Endothelial cell of umbilical vein (primary cell): ENCODE measurements at regions not wholly inside any gene's neighbourhood (a gene's known extent, or its start where the extent isn't known, plus 50 kb on each side); places are given as distances from the start of the nearest gene placed in this dataset.

Experiments
- BruUV-seq: library from RNA; stranded (reverse); fragments of 400-500 nt; replicated peaks from 2 replicates; lab custom pipeline; 2021; lab: Mats Ljungman, UMichigan
- CTCF ChIA-PET: fragments of 300-600, 350-600 bp; sonication (Branson Sonifier 250); formaldehyde crosslinking; loops from one replicate; lab custom pipeline; 2021; ENCODE audit warnings: antibody characterized with exemption, inconsistent platforms; lab: Charles Lee
- POLR2A ChIA-PET: fragments of 300-600, 350-600 bp; sonication (Branson Sonifier 250); formaldehyde crosslinking; loops from one replicate; lab custom pipeline; 2021; ENCODE audit warnings: antibody characterized with exemption, inconsistent platforms; lab: Charles Lee
- DNase-seq: peaks from one replicate; pipeline ENCODE4 v3.0.0-alpha.2; 2011; ENCODE audit warnings: low read depth, low spot score
- FAIRE-seq: peaks from 2 replicates; lab custom pipeline; 2011; peaks lifted over from hg19 to GRCh38; lab: Jason Lieb, UNC
- H2AFZ ChIP-seq: 2 replicates; pipeline ENCODE4 v1.6.0; 2012; ENCODE audit warnings: low read depth, low read length, control low read depth, inconsistent platforms
- H3K27ac ChIP-seq: 2 replicates; pipeline ENCODE4 v1.5.1; 2011; ENCODE audit warnings: low read depth, mild to moderate bottlenecking, control low read depth, low read length, moderate library complexity; ENCODE audit not compliant: insufficient read depth
- H3K27me3 ChIP-seq, 2 experiments: 2 replicates each; pipeline versions ENCODE4 v1.6.0 to v1.6.1; 2011; ENCODE audit warnings: low read length in 2 of 2, mixed read lengths in 1 of 2; ENCODE audit not compliant: control insufficient read depth in 2 of 2, insufficient read depth in 2 of 2
- H3K36me3 ChIP-seq, 2 experiments: 2 replicates in 1 of 2; 3 replicates in 1 of 2; pipeline ENCODE4 v1.5.1; 2011; ENCODE audit warnings: low read length in 2 of 2, mild to moderate bottlenecking in 1 of 2, moderate library complexity in 1 of 2; ENCODE audit not compliant: control insufficient read depth in 2 of 2, insufficient read depth in 2 of 2; ENCODE audit errors: extremely low read depth in 1 of 2
- H3K4me1 ChIP-seq: 3 replicates; pipeline ENCODE4 v1.5.1; 2011; ENCODE audit warnings: mild to moderate bottlenecking, low read length; ENCODE audit not compliant: control insufficient read depth, insufficient read depth; ENCODE audit errors: extremely low read depth
- H3K4me2 ChIP-seq: 2 replicates; pipeline ENCODE4 v1.6.1; 2011; ENCODE audit warnings: low read length, control low read depth, mixed read lengths; ENCODE audit not compliant: insufficient read depth
- H3K4me3 ChIP-seq, 3 experiments: fragments of 200-600 bp in 1 of 3; sonication (generic), shearing (Covaris generic) in 1 of 3; replicated peaks in 1 of 3; 2 replicates each; pipeline ENCODE4 v1.5.1; 2011 to 2016; ENCODE audit warnings: control low read depth in 3 of 3, low read length in 3 of 3, mild to moderate bottlenecking in 2 of 3, inconsistent platforms in 1 of 3, low read depth in 1 of 3, moderate library complexity in 1 of 3; ENCODE audit not compliant: insufficient read depth in 1 of 3
- H3K79me2 ChIP-seq: 2 replicates; pipeline ENCODE4 v1.6.0; 2012; ENCODE audit warnings: low read length, inconsistent platforms; ENCODE audit not compliant: control insufficient read depth, insufficient read depth
- H3K9ac ChIP-seq: replicated peaks from 2 replicates; pipeline ENCODE3; 2011; ENCODE audit warnings: low read length, control low read depth; ENCODE audit not compliant: insufficient read depth; ENCODE audit errors: extremely low read depth
- H3K9me1 ChIP-seq: replicated peaks from 3 replicates; pipeline ENCODE4 v1.6.0; 2011; ENCODE audit warnings: mild to moderate bottlenecking, low read length; ENCODE audit not compliant: control insufficient read depth, insufficient read depth; ENCODE audit errors: extremely low read depth
- H3K9me3 ChIP-seq: replicated peaks from 2 replicates; pipeline ENCODE4 v1.5.1; 2012; ENCODE audit warnings: low read length, inconsistent platforms; ENCODE audit not compliant: control insufficient read depth, insufficient read depth
- H4K20me1 ChIP-seq: replicated peaks from 2 replicates; pipeline ENCODE3; 2011; ENCODE audit warnings: mild to moderate bottlenecking, low read length; ENCODE audit not compliant: control insufficient read depth, insufficient read depth; ENCODE audit errors: extremely low read depth
- CTCF ChIP-seq, 2 donors: IDR thresholded peaks; 1 replicate in 1 of 2; 2 replicates in 1 of 2; pipeline ENCODE4 v1.5.1; 2011; ENCODE audit warnings: low read length in 2 of 2, mild to moderate bottlenecking in 2 of 2, moderate library complexity in 2 of 2, control low read depth in 1 of 2, inconsistent platforms in 1 of 2, low read depth in 1 of 2; ENCODE audit not compliant: insufficient read depth in 1 of 2; ENCODE audit errors: extremely low read depth in 1 of 2
- EZH2 ChIP-seq: IDR thresholded peaks from 2 replicates; pipeline ENCODE4 v1.6.1; 2012; ENCODE audit warnings: borderline replicate concordance, low read depth, mild to moderate bottlenecking, moderate library complexity, low read length, inconsistent platforms; ENCODE audit not compliant: severe bottlenecking
- FOS ChIP-seq: IDR thresholded peaks from 2 replicates; pipeline ENCODE4 v1.6.1; 2011; ENCODE audit warnings: mild to moderate bottlenecking, low read length, moderate library complexity, borderline replicate concordance; ENCODE audit not compliant: insufficient read depth
- GATA2 ChIP-seq: IDR thresholded peaks from 2 replicates; pipeline ENCODE4 v1.7.0; 2011; ENCODE audit warnings: low read depth, mild to moderate bottlenecking, moderate library complexity, mixed read lengths, low read length; ENCODE audit not compliant: insufficient read length, insufficient read depth
- JUN ChIP-seq: IDR thresholded peaks from 2 replicates; pipeline ENCODE4 v1.6.1; 2011; ENCODE audit warnings: borderline replicate concordance, low read depth; ENCODE audit not compliant: insufficient read length, insufficient read depth
- MAX ChIP-seq: IDR thresholded peaks from 2 replicates; pipeline ENCODE4 v1.6.1; 2011; ENCODE audit not compliant: insufficient read depth, insufficient read length
- MYC ChIP-seq: IDR thresholded peaks from one replicate; pipeline ENCODE4 v1.6.1; 2011; ENCODE audit warnings: mild to moderate bottlenecking, low read depth, low read length
- POLR2A ChIP-seq: IDR thresholded peaks from 2 replicates; pipeline ENCODE4 v1.6.1; 2012; ENCODE audit warnings: low read depth, mild to moderate bottlenecking, control low read depth, low read length
- POLR2AphosphoS5 ChIP-seq: IDR thresholded peaks from 2 replicates; pipeline ENCODE4 v1.6.1; 2012; ENCODE audit warnings: low read depth, mild to moderate bottlenecking, control low read depth, low read length, moderate library complexity; ENCODE audit not compliant: insufficient read depth
- dilution Hi-C: fragments of 300-500 bp; cut with MboI; formaldehyde crosslinking; loops from one replicate; pipeline ENCODE4 v1.15.0; 2019; ENCODE audit warnings: low sequenced_read_pairs; ENCODE audit not compliant: extremely low pct_ligation_motif_present
- intact Hi-C: fragments of 100-400 bp; cut with micrococcal nuclease; formaldehyde crosslinking; loops from one replicate; pipeline ENCODE4 v1.10.0; 2022

- intact Hi-C loops, result no loop called here
- dilution Hi-C loops, result no loop called here
Observed at GRCh38 chr1:177490786-177491185, 320.0 kb downstream of the BRINP2 start.

DNA sequence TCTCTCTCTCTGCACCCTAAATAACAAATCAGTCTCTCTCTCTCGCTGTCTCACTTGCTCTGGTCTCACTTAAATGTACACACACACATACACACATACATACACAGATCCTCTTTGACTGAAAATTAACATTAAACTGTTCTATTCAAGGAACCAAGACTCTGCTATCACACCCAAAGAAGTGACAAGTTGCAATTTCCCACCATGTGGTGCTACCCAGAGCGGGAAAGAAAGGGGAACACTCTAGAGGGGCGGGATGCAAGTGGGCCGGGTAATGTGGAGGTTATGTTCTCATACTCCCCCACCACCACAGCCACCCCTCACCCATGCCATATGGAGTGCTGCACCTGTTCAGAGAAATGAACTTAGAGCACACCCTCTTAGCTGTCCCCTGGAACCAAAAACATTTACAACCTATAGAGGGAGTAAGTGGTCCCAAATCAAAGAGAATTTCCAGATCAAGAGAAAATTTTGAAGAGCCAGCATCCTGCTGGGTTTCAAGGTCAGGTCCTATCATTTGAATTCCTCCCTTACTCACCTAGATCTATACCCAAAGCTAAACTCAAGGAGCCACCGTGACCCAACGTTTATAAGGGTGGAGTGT is 319.4 kb downstream of the BRINP2 start:
- Histone ChIP-seq H3K4me2 (no peak overlapping the region), H4K20me1 (no peaks in the 10 kb centered on the region), H3K79me2 (no peaks in the 10 kb centered on the region), H3K27me3 (no peaks in the 10 kb centered on the region), H3K4me3 (no peak overlapping the region), H3K9me1 (no peaks in the 10 kb centered on the region), H3K27ac (no peak overlapping the region), H3K4me1 (no peaks in the 10 kb centered on the region), H3K9ac (no peak overlapping the region), H3K36me3 (no peaks in the 10 kb centered on the region), H3K9me3 (no peaks in the 10 kb centered on the region), H2AFZ (no peak overlapping the region)
- FAIRE-seq (no peak), DNase-seq (no peak)
- TF ChIP-seq POLR2A (no peak), FOS (no peak), MAX (no peak), JUN (no peak), CTCF (IDR thresholded peaks at IDR 0.05; ENCODE audit: extremely low read depth in 1 of 2, insufficient read depth in 1 of 2, low read depth in 1 of 2, low read length in 2 of 2) (no peak), EZH2 (no peak), GATA2 (no peak), POLR2AphosphoS5 (no peak), MYC (no peak)
- ChIA-PET POLR2A (no interaction called here), CTCF (no interaction called here)
- no TSS peak for BruUV-seq
- dilution Hi-C loops, result no loop called here
- intact Hi-C loops, result no loop called here

More at GRCh38 chr1:177490786-177491185, 320.0 kb downstream of the BRINP2 start:
- DNase-seq, result no peak
- Histone ChIP-seq H3K27ac (no peak overlapping the region), H2AFZ (no peak overlapping the region), H3K9me3 (no peaks in the 10 kb centered on the region), H3K36me3 (no peaks in the 10 kb centered on the region), H4K20me1 (no peaks in the 10 kb centered on the region), H3K79me2 (no peaks in the 10 kb centered on the region), H3K9ac (no peak overlapping the region), H3K4me2 (no peak overlapping the region), H3K4me1 (no peaks in the 10 kb centered on the region), H3K9me1 (no peaks in the 10 kb centered on the region), H3K4me3 (no peak overlapping the region), H3K27me3 (no peaks in the 10 kb centered on the region)
- no peak for FAIRE-seq
- TF ChIP-seq GATA2, result no peak
- TF ChIP-seq POLR2A, result no peak
- TF ChIP-seq JUN, result no peak
- POLR2A ChIA-PET, result no interaction called here
- CTCF ChIA-PET, result no interaction called here
- BruUV-seq, result no TSS peak
